BE2C (cell line): ENCODE measurements at regions not wholly inside any gene's neighbourhood (a gene's known extent, or its start where the extent isn't known, plus 50 kb on each side); places are given as distances from the start of the nearest gene placed in this dataset.
"Not testable (repeated sequence)": the region's sequence is repeated elsewhere in the genome, so short reads cannot be mapped to it uniquely, and the experiment has no call there.

Experiments used
- DNase-seq: peaks from one replicate; pipeline ENCODE4 v3.0.0-alpha.2; 2020
- H3K27me3 ChIP-seq: fragments of 250-450 bp; sonication (Bioruptor Pico); 2 replicates; pipeline ENCODE4 v1.5.1; 2020; ENCODE audit warnings: mild to moderate bottlenecking
- H3K36me3 ChIP-seq: fragments of 250-450 bp; sonication (Bioruptor Pico); 2 replicates; pipeline ENCODE4 v1.5.1; 2020; ENCODE audit warnings: mild to moderate bottlenecking
- H3K4me1 ChIP-seq: fragments of 250-450 bp; sonication (Bioruptor Pico); 2 replicates; pipeline ENCODE4 v1.5.1; 2020
- H3K4me3 ChIP-seq: 2 replicates; pipeline ENCODE4 v1.5.1; 2011; ENCODE audit warnings: low read depth, low read length
- H3K9me3 ChIP-seq: fragments of 250-450 bp; sonication (Bioruptor Pico); 2 replicates; pipeline ENCODE4 v1.5.1; 2020
- CTCF ChIP-seq: IDR thresholded peaks from 2 replicates; pipeline ENCODE4 v1.5.1; 2012; ENCODE audit warnings: mild to moderate bottlenecking, low read depth, low read length

- H3K36me3 ChIP-seq: no peaks in the 10 kb centered on the region
Measured at GRCh38 chr14:98913967-98914650, 357.9 kb downstream of the BCL11B start.

GRCh38 chr14:98914942-98915341 lies 357.1 kb downstream of the BCL11B start:
- Histone ChIP-seq H3K36me3 (no peaks in the 10 kb centered on the region), H3K4me1 (no peaks in the 10 kb centered on the region), H3K4me3 (no peak overlapping the region), H3K9me3 (no peaks in the 10 kb centered on the region), H3K27me3 (no peaks in the 10 kb centered on the region)
- TF ChIP-seq CTCF: no peak
- DNase-seq: no peak

More at GRCh38 chr14:98913967-98914650, 357.9 kb downstream of the BCL11B start:
- Histone ChIP-seq H3K9me3 (no peaks in the 10 kb centered on the region), H3K27me3 (no peaks in the 10 kb centered on the region), H3K4me1 (no peaks in the 10 kb centered on the region), H3K4me3 (no peak overlapping the region)
- no peak for DNase-seq
- no peak for TF ChIP-seq CTCF

DNA sequence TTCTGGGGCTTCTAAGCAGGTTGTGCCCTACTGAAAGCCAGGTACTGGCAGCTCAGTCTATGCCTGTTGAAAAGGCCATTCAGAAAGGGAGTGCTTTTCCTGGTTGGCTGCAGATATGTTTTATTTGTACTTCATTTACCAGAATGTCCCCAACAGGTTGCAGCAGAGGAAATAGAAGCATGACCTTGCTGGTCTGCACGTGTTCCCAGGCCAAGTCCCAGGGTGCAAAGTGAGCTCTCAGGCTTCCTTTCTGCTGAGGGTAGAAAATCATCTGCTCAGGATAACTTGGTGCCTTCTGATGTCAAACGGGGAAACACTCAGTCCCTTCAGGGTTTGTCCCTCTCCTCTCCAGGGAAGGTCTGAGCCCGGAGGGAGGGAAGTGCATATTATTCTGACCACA lies 356.4 kb downstream of the BCL11B start:
- no peak for TF ChIP-seq CTCF
- H3K4me3 ChIP-seq: no peak overlapping the region
- H3K36me3 ChIP-seq: no peaks in the 10 kb centered on the region
- no peaks in the 10 kb centered on the region for H3K27me3 ChIP-seq
- no peak for DNase-seq
- H3K9me3 ChIP-seq: no peaks in the 10 kb centered on the region
- no peaks in the 10 kb centered on the region for H3K4me1 ChIP-seq

GRCh38 chr14:98916036-98916435 lies 356.0 kb downstream of the BCL11B start:
- H3K36me3 ChIP-seq: no peaks in the 10 kb centered on the region

DNA sequence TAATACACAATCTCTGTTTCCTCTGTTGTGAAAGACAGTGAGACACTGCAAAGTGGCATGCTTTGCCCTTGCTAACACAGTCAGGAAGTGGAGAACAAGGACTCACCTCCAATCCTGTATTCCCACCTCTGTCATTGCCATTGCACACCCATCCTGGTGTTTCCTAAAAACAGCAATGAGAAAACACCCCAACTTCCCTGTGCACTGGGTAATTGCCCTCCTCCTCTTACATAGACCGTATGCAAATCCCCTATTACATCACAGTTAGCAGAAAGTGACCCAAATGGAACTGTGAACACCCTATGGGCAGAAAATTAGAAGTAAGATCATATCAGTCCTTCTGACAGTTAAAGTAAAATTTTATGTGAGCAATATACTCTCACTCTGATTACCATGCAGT lies 355.5 kb downstream of the BCL11B start:
- no peak for DNase-seq
- TF ChIP-seq CTCF: no peak

More at GRCh38 chr14:98916036-98916435, 356.0 kb downstream of the BCL11B start:
- no peak overlapping the region for H3K4me3 ChIP-seq
- H3K27me3 ChIP-seq: no peaks in the 10 kb centered on the region
- H3K9me3 ChIP-seq: no peaks in the 10 kb centered on the region
- TF ChIP-seq CTCF: no peak
- H3K4me1 ChIP-seq: no peaks in the 10 kb centered on the region
- DNase-seq: no peak

GRCh38 chr14:98919434-98919833 lies 352.6 kb downstream of the BCL11B start:
- TF ChIP-seq CTCF: no peak
- Histone ChIP-seq H3K36me3 (no peaks in the 10 kb centered on the region), H3K4me1 (no peaks in the 10 kb centered on the region), H3K4me3 (no peak overlapping the region), H3K9me3 (no peaks in the 10 kb centered on the region), H3K27me3 (no peaks in the 10 kb centered on the region)
- no peak for DNase-seq

More for the DNA sequence above, 355.5 kb downstream of the BCL11B start:
- Histone ChIP-seq H3K9me3 (no peaks in the 10 kb centered on the region), H3K36me3 (no peaks in the 10 kb centered on the region), H3K27me3 (no peaks in the 10 kb centered on the region), H3K4me1 (no peaks in the 10 kb centered on the region), H3K4me3 (no peak overlapping the region)

GRCh38 chr14:98921306-98921705 lies 350.7 kb downstream of the BCL11B start:
- not testable (repeated sequence) for H3K27me3 ChIP-seq, DNase-seq, H3K9me3 ChIP-seq, H3K4me3 ChIP-seq, H3K36me3 ChIP-seq, H3K4me1 ChIP-seq
